ENCODE measurements at regions not wholly inside any gene's neighbourhood (a gene's known extent, or its start where the extent isn't known, plus 50 kb on each side); places are given as distances from the start of the nearest gene placed in this dataset.

GRCh38 chr11:23730307-23730998 lies 766.4 kb upstream of the LUZP2 start:
- H3K4me3 ChIP-seq: no peak overlapping the region
- intact Hi-C loops (cut with DNase I, micrococcal nuclease): no loop called here
- TF ChIP-seq, protein P1, sequence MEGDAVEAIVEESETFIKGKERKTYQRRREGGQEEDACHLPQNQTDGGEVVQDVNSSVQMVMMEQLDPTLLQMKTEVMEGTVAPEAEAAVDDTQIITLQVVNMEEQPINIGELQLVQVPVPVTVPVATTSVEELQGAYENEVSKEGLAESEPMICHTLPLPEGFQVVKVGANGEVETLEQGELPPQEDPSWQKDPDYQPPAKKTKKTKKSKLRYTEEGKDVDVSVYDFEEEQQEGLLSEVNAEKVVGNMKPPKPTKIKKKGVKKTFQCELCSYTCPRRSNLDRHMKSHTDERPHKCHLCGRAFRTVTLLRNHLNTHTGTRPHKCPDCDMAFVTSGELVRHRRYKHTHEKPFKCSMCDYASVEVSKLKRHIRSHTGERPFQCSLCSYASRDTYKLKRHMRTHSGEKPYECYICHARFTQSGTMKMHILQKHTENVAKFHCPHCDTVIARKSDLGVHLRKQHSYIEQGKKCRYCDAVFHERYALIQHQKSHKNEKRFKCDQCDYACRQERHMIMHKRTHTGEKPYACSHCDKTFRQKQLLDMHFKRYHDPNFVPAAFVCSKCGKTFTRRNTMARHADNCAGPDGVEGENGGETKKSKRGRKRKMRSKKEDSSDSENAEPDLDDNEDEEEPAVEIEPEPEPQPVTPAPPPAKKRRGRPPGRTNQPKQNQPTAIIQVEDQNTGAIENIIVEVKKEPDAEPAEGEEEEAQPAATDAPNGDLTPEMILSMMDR (IDR thresholded peaks at IDR 0.05): no peak
- no peaks in the 10 kb centered on the region for H3K9me3 ChIP-seq
- DNase-seq: no peak
- no peaks in the 10 kb centered on the region for H3K36me3 ChIP-seq (ENCODE audit: low read depth)
- ATAC-seq: no peak
- no peaks in the 10 kb centered on the region for H3K4me1 ChIP-seq (ENCODE audit: low read depth)

GRCh38 chr11:23732026-23732425 lies 764.8 kb upstream of the LUZP2 start:
- no peak for DNase-seq

DNA sequence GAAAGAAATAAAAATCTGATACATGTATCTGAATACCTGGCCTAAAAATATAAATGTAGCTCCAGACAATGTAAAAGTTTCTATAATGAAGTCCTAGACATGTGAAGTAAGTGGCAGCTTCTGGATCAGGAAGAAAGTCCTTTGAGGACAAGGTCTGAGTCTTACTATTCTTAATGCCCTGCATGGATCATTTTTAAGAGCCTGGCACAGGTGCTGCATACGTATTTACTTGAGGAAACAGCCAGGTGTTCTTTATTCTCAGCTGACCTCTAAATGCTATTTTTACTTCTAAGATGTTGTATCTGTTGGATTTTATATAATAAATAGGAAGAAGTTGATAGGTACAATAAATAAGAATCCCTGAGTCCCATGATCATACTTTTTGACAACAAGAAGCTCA lies 750.0 kb upstream of the LUZP2 start:
- Histone ChIP-seq H3K4me3 (no peak overlapping the region), H3K9me3 (no peaks in the 10 kb centered on the region), H3K4me1 (ENCODE audit: low read depth) (no peaks in the 10 kb centered on the region), H3K36me3 (ENCODE audit: low read depth) (no peaks in the 10 kb centered on the region)
- intact Hi-C loops (cut with DNase I, micrococcal nuclease): no loop called here
- TF ChIP-seq, protein P1 (IDR thresholded peaks at IDR 0.05): no peak
- ATAC-seq: no peak
- DNase-seq: no peak

More at GRCh38 chr11:23732026-23732425, 764.8 kb upstream of the LUZP2 start:
- intact Hi-C loops (cut with DNase I, micrococcal nuclease): no loop called here
- H3K36me3 ChIP-seq (ENCODE audit: low read depth): no peaks in the 10 kb centered on the region
- TF ChIP-seq, protein P1 (IDR thresholded peaks at IDR 0.05): no peak
- no peaks in the 10 kb centered on the region for H3K4me1 ChIP-seq (ENCODE audit: low read depth)
- no peak overlapping the region for H3K4me3 ChIP-seq
- no peak for ATAC-seq
- H3K9me3 ChIP-seq: no peaks in the 10 kb centered on the region

DNA sequence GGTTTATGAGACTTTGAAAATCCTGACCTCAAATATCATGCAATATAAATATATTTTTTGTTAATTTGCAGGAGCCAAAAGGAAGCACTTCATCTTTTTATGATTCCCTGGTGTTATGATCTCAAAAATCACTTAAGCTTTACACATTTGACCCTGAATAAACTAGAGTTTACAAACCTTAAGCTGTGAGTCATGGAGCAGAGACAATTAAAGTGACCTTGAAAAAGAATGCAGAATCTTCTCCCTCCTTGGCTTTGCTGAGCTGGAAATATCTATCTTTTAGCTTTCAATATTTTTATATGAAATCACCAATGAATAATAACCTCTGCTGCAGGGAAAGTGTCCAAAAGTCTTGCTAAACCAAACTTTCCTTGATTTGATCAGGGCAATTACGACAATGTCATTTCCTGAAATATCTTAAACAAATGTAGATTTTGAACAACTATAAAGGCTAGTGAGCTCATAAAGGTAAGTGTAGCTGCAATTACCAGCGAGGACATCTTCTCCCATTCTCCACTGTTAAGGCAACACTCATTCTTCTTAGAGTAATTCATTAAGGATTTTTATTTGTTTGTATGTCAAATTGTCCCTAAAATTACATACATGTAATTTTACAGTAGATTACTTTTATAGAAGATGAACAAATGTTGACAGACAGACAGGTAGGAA lies 747.0 kb upstream of the LUZP2 start:
- no peaks in the 10 kb centered on the region for H3K36me3 ChIP-seq (ENCODE audit: low read depth)
- DNase-seq: no peak
- no peak overlapping the region for H3K4me3 ChIP-seq
- no peaks in the 10 kb centered on the region for H3K9me3 ChIP-seq
- intact Hi-C loops (cut with DNase I, micrococcal nuclease): no loop called here
- TF ChIP-seq, protein P1 (IDR thresholded peaks at IDR 0.05): no peak
- H3K4me1 ChIP-seq (ENCODE audit: low read depth): no peaks in the 10 kb centered on the region
- ATAC-seq: peak; percentile 61

GRCh38 chr11:23751280-23751679 lies 745.6 kb upstream of the LUZP2 start:
- TF ChIP-seq, protein P1 (IDR thresholded peaks at IDR 0.05): no peak
- ATAC-seq (no peak), DNase-seq (no peak)

More at GRCh38 chr11:23751280-23751679, 745.6 kb upstream of the LUZP2 start:
- Histone ChIP-seq H3K4me3 (no peak overlapping the region), H3K4me1 (ENCODE audit: low read depth) (no peaks in the 10 kb centered on the region), H3K9me3 (no peaks in the 10 kb centered on the region), H3K36me3 (ENCODE audit: low read depth) (no peaks in the 10 kb centered on the region)
- intact Hi-C loops (cut with DNase I, micrococcal nuclease): no loop called here
